ENCODE measurements at regions not wholly inside any gene's neighbourhood (a gene's known extent, or its start where the extent isn't known, plus 50 kb on each side); places are given as distances from the start of the nearest gene placed in this dataset.

- Histone ChIP-seq H3K4me3 (ENCODE audit: insufficient read depth, low read depth, low read length, poor library complexity, severe bottlenecking) (no peak overlapping the region), H3K9me3 (ENCODE audit: control insufficient read depth, low read length) (no peaks in the 10 kb centered on the region), H3K4me1 (ENCODE audit: control insufficient read depth, insufficient read depth, low read length, poor library complexity, severe bottlenecking) (no peaks in the 10 kb centered on the region), H3K36me3 (ENCODE audit: control insufficient read depth, insufficient read depth, low read length) (no peaks in the 10 kb centered on the region), H3K27me3 (replicated peaks; ENCODE audit: control insufficient read depth, insufficient read depth, low read length, poor library complexity, severe bottlenecking) (no peaks in the 10 kb centered on the region), H3K27ac (ENCODE audit: insufficient read depth, low read length, poor library complexity, severe bottlenecking) (no peak overlapping the region)
- no peak for DNase-seq
These were observed 708.1 kb downstream of the PTPRU start for GRCh38 chr1:29944253-29944905.

- H3K9me3 ChIP-seq (ENCODE audit: control insufficient read depth, low read length): no peaks in the 10 kb centered on the region
- H3K4me1 ChIP-seq (ENCODE audit: control insufficient read depth, insufficient read depth, low read length, poor library complexity, severe bottlenecking): no peaks in the 10 kb centered on the region
- no peak overlapping the region for H3K4me3 ChIP-seq (ENCODE audit: insufficient read depth, low read depth, low read length, poor library complexity, severe bottlenecking)
- no peak for DNase-seq
- no peaks in the 10 kb centered on the region for H3K27me3 ChIP-seq (replicated peaks; ENCODE audit: control insufficient read depth, insufficient read depth, low read length, poor library complexity, severe bottlenecking)
- H3K27ac ChIP-seq (ENCODE audit: insufficient read depth, low read length, poor library complexity, severe bottlenecking): no peak overlapping the region
- no peaks in the 10 kb centered on the region for H3K36me3 ChIP-seq (ENCODE audit: control insufficient read depth, insufficient read depth, low read length)
These were observed 706.7 kb downstream of the PTPRU start for GRCh38 chr1:29943034-29943433.

GRCh38 chr1:29939079-29939478 lies 702.8 kb downstream of the PTPRU start:
- Histone ChIP-seq H3K4me3 (ENCODE audit: insufficient read depth, low read depth, low read length, poor library complexity, severe bottlenecking) (no peak overlapping the region), H3K36me3 (ENCODE audit: control insufficient read depth, insufficient read depth, low read length) (no peaks in the 10 kb centered on the region), H3K27me3 (replicated peaks; ENCODE audit: control insufficient read depth, insufficient read depth, low read length, poor library complexity, severe bottlenecking) (no peaks in the 10 kb centered on the region), H3K27ac (ENCODE audit: insufficient read depth, low read length, poor library complexity, severe bottlenecking) (no peak overlapping the region), H3K9me3 (ENCODE audit: control insufficient read depth, low read length) (no peaks in the 10 kb centered on the region), H3K4me1 (ENCODE audit: control insufficient read depth, insufficient read depth, low read length, poor library complexity, severe bottlenecking) (no peaks in the 10 kb centered on the region)
- DNase-seq: no peak

- H3K36me3 ChIP-seq (ENCODE audit: control insufficient read depth, insufficient read depth, low read length): no peaks in the 10 kb centered on the region
- H3K9me3 ChIP-seq (ENCODE audit: control insufficient read depth, low read length): no peaks in the 10 kb centered on the region
- no peaks in the 10 kb centered on the region for H3K27me3 ChIP-seq (replicated peaks; ENCODE audit: control insufficient read depth, insufficient read depth, low read length, poor library complexity, severe bottlenecking)
- no peak overlapping the region for H3K4me3 ChIP-seq (ENCODE audit: insufficient read depth, low read depth, low read length, poor library complexity, severe bottlenecking)
- H3K27ac ChIP-seq (ENCODE audit: insufficient read depth, low read length, poor library complexity, severe bottlenecking): no peak overlapping the region
- DNase-seq: no peak
- no peaks in the 10 kb centered on the region for H3K4me1 ChIP-seq (ENCODE audit: control insufficient read depth, insufficient read depth, low read length, poor library complexity, severe bottlenecking)
These were observed 701.0 kb downstream of the PTPRU start for GRCh38 chr1:29937356-29937755.

GRCh38 chr1:29936031-29936544 lies 699.8 kb downstream of the PTPRU start:
- no peak for DNase-seq
- no peak overlapping the region for H3K27ac ChIP-seq (ENCODE audit: insufficient read depth, low read length, poor library complexity, severe bottlenecking)
- no peak overlapping the region for H3K4me3 ChIP-seq (ENCODE audit: insufficient read depth, low read depth, low read length, poor library complexity, severe bottlenecking)
- no peaks in the 10 kb centered on the region for H3K9me3 ChIP-seq (ENCODE audit: control insufficient read depth, low read length)
- H3K36me3 ChIP-seq (ENCODE audit: control insufficient read depth, insufficient read depth, low read length): no peaks in the 10 kb centered on the region
- no peaks in the 10 kb centered on the region for H3K4me1 ChIP-seq (ENCODE audit: control insufficient read depth, insufficient read depth, low read length, poor library complexity, severe bottlenecking)
- no peaks in the 10 kb centered on the region for H3K27me3 ChIP-seq (replicated peaks; ENCODE audit: control insufficient read depth, insufficient read depth, low read length, poor library complexity, severe bottlenecking)

GRCh38 chr1:29934255-29934772 lies 698.0 kb downstream of the PTPRU start:
- Histone ChIP-seq H3K27me3 (replicated peaks; ENCODE audit: control insufficient read depth, insufficient read depth, low read length, poor library complexity, severe bottlenecking) (no peaks in the 10 kb centered on the region), H3K4me1 (ENCODE audit: control insufficient read depth, insufficient read depth, low read length, poor library complexity, severe bottlenecking) (no peaks in the 10 kb centered on the region), H3K36me3 (ENCODE audit: control insufficient read depth, insufficient read depth, low read length) (no peaks in the 10 kb centered on the region), H3K9me3 (ENCODE audit: control insufficient read depth, low read length) (no peaks in the 10 kb centered on the region), H3K4me3 (ENCODE audit: insufficient read depth, low read depth, low read length, poor library complexity, severe bottlenecking) (no peak overlapping the region), H3K27ac (ENCODE audit: insufficient read depth, low read length, poor library complexity, severe bottlenecking) (no peak overlapping the region)
- DNase-seq: no peak

- H3K36me3 ChIP-seq (ENCODE audit: control insufficient read depth, insufficient read depth, low read length): no peaks in the 10 kb centered on the region
- H3K4me3 ChIP-seq (ENCODE audit: insufficient read depth, low read depth, low read length, poor library complexity, severe bottlenecking): no peak overlapping the region
- DNase-seq: no peak
- no peaks in the 10 kb centered on the region for H3K9me3 ChIP-seq (ENCODE audit: control insufficient read depth, low read length)
- H3K4me1 ChIP-seq (ENCODE audit: control insufficient read depth, insufficient read depth, low read length, poor library complexity, severe bottlenecking): no peaks in the 10 kb centered on the region
- no peaks in the 10 kb centered on the region for H3K27me3 ChIP-seq (replicated peaks; ENCODE audit: control insufficient read depth, insufficient read depth, low read length, poor library complexity, severe bottlenecking)
- no peak overlapping the region for H3K27ac ChIP-seq (ENCODE audit: insufficient read depth, low read length, poor library complexity, severe bottlenecking)
These were observed 696.7 kb downstream of the PTPRU start for GRCh38 chr1:29933067-29933466.

- Histone ChIP-seq H3K9me3 (ENCODE audit: control insufficient read depth, low read length) (no peaks in the 10 kb centered on the region), H3K4me3 (ENCODE audit: insufficient read depth, low read depth, low read length, poor library complexity, severe bottlenecking) (no peak overlapping the region), H3K27ac (ENCODE audit: insufficient read depth, low read length, poor library complexity, severe bottlenecking) (no peak overlapping the region), H3K27me3 (replicated peaks; ENCODE audit: control insufficient read depth, insufficient read depth, low read length, poor library complexity, severe bottlenecking) (no peaks in the 10 kb centered on the region), H3K4me1 (ENCODE audit: control insufficient read depth, insufficient read depth, low read length, poor library complexity, severe bottlenecking) (no peaks in the 10 kb centered on the region), H3K36me3 (ENCODE audit: control insufficient read depth, insufficient read depth, low read length) (no peaks in the 10 kb centered on the region)
- DNase-seq: no peak
These were observed 696.3 kb downstream of the PTPRU start for GRCh38 chr1:29932626-29933025.

- H3K4me1 ChIP-seq (ENCODE audit: control insufficient read depth, insufficient read depth, low read length, poor library complexity, severe bottlenecking): no peaks in the 10 kb centered on the region
These were observed 695.3 kb downstream of the PTPRU start for GRCh38 chr1:29931477-29932175.

GRCh38 chr1:29925058-29925457 lies 688.7 kb downstream of the PTPRU start:
- Histone ChIP-seq H3K27me3 (replicated peaks; ENCODE audit: control insufficient read depth, insufficient read depth, low read length, poor library complexity, severe bottlenecking) (no peaks in the 10 kb centered on the region), H3K9me3 (ENCODE audit: control insufficient read depth, low read length) (no peaks in the 10 kb centered on the region), H3K4me1 (ENCODE audit: control insufficient read depth, insufficient read depth, low read length, poor library complexity, severe bottlenecking) (no peaks in the 10 kb centered on the region), H3K4me3 (ENCODE audit: insufficient read depth, low read depth, low read length, poor library complexity, severe bottlenecking) (no peak overlapping the region), H3K27ac (ENCODE audit: insufficient read depth, low read length, poor library complexity, severe bottlenecking) (no peak overlapping the region), H3K36me3 (ENCODE audit: control insufficient read depth, insufficient read depth, low read length) (no peaks in the 10 kb centered on the region)
- no peak for DNase-seq

More at GRCh38 chr1:29931477-29932175, 695.3 kb downstream of the PTPRU start:
- Histone ChIP-seq H3K27me3 (replicated peaks; ENCODE audit: control insufficient read depth, insufficient read depth, low read length, poor library complexity, severe bottlenecking) (no peaks in the 10 kb centered on the region), H3K36me3 (ENCODE audit: control insufficient read depth, insufficient read depth, low read length) (no peaks in the 10 kb centered on the region), H3K4me3 (ENCODE audit: insufficient read depth, low read depth, low read length, poor library complexity, severe bottlenecking) (no peak overlapping the region), H3K9me3 (ENCODE audit: control insufficient read depth, low read length) (no peaks in the 10 kb centered on the region), H3K27ac (ENCODE audit: insufficient read depth, low read length, poor library complexity, severe bottlenecking) (no peak overlapping the region)
- no peak for DNase-seq
